ENCODE measurements at regions not wholly inside any gene's neighbourhood (a gene's known extent, or its start where the extent isn't known, plus 50 kb on each side); places are given as distances from the start of the nearest gene placed in this dataset.
A peak's percentile ranks its signal among the peaks of the same experiment; 100 is the strongest.

- H3K27me3 ChIP-seq (ENCODE audit: control insufficient read depth, insufficient read depth, low read length) = no peaks in the 10 kb centered on the region
- TF ChIP-seq CTCF (IDR thresholded peaks at IDR 0.05; ENCODE audit: insufficient read depth, low read length, severe bottlenecking) = no peak
- H3K4me3 ChIP-seq (ENCODE audit: low read depth, low read length) = no peak overlapping the region
- DNase-seq (ENCODE audit: low read depth) = peak; percentile 82
- no peak for FAIRE-seq
- H3K36me3 ChIP-seq (ENCODE audit: control insufficient read depth, insufficient read depth, low read length) = no peaks in the 10 kb centered on the region
Observed at GRCh38 chr14:66105815-66106214, 380.4 kb upstream of the CCDC196 start.

GRCh38 chr14:66109426-66109825, 376.7 kb upstream of the CCDC196 start:
- FAIRE-seq (no peak), DNase-seq (ENCODE audit: low read depth) (no peak)
- TF ChIP-seq CTCF (IDR thresholded peaks at IDR 0.05; ENCODE audit: insufficient read depth, low read length, severe bottlenecking) = no peak
- no peaks in the 10 kb centered on the region for H3K27me3 ChIP-seq (ENCODE audit: control insufficient read depth, insufficient read depth, low read length)
- H3K36me3 ChIP-seq (ENCODE audit: control insufficient read depth, insufficient read depth, low read length) = no peaks in the 10 kb centered on the region
- no peak overlapping the region for H3K4me3 ChIP-seq (ENCODE audit: low read depth, low read length)

- Histone ChIP-seq H3K27me3 (ENCODE audit: control insufficient read depth, insufficient read depth, low read length) (no peaks in the 10 kb centered on the region), H3K4me3 (ENCODE audit: low read depth, low read length) (no peak overlapping the region), H3K36me3 (ENCODE audit: control insufficient read depth, insufficient read depth, low read length) (no peaks in the 10 kb centered on the region)
- FAIRE-seq = no peak
- TF ChIP-seq CTCF (IDR thresholded peaks at IDR 0.05; ENCODE audit: insufficient read depth, low read length, severe bottlenecking) = no peak
- peak; percentile 26 for DNase-seq (ENCODE audit: low read depth)
Observed at GRCh38 chr14:66111891-66112290, 374.3 kb upstream of the CCDC196 start.

GRCh38 chr14:66114071-66114470, 372.1 kb upstream of the CCDC196 start:
- no peak overlapping the region for H3K4me3 ChIP-seq (ENCODE audit: low read depth, low read length)
- FAIRE-seq = no peak
- no peak for TF ChIP-seq CTCF (IDR thresholded peaks at IDR 0.05; ENCODE audit: insufficient read depth, low read length, severe bottlenecking)
- H3K27me3 ChIP-seq (ENCODE audit: control insufficient read depth, insufficient read depth, low read length) = no peaks in the 10 kb centered on the region
- DNase-seq (ENCODE audit: low read depth) = no peak
- no peaks in the 10 kb centered on the region for H3K36me3 ChIP-seq (ENCODE audit: control insufficient read depth, insufficient read depth, low read length)

GRCh38 chr14:66115740-66116502, 370.2 kb upstream of the CCDC196 start:
- Histone ChIP-seq H3K27me3 (ENCODE audit: control insufficient read depth, insufficient read depth, low read length) (no peaks in the 10 kb centered on the region), H3K36me3 (ENCODE audit: control insufficient read depth, insufficient read depth, low read length) (no peaks in the 10 kb centered on the region), H3K4me3 (ENCODE audit: low read depth, low read length) (no peak overlapping the region)
- DNase-seq (ENCODE audit: low read depth) (no peak), FAIRE-seq (no peak)
- TF ChIP-seq CTCF (IDR thresholded peaks at IDR 0.05; ENCODE audit: insufficient read depth, low read length, severe bottlenecking) = no peak

GRCh38 chr14:66116732-66117131, 369.4 kb upstream of the CCDC196 start:
- Histone ChIP-seq H3K27me3 (ENCODE audit: control insufficient read depth, insufficient read depth, low read length) (no peaks in the 10 kb centered on the region), H3K36me3 (ENCODE audit: control insufficient read depth, insufficient read depth, low read length) (no peaks in the 10 kb centered on the region), H3K4me3 (ENCODE audit: low read depth, low read length) (no peak overlapping the region)
- no peak for TF ChIP-seq CTCF (IDR thresholded peaks at IDR 0.05; ENCODE audit: insufficient read depth, low read length, severe bottlenecking)
- FAIRE-seq (peak; percentile 89), DNase-seq (ENCODE audit: low read depth) (no peak)

Data from bronchial epithelial cell (primary cell).